ENCODE measurements at regions not wholly inside any gene's neighbourhood (a gene's known extent, or its start where the extent isn't known, plus 50 kb on each side); places are given as distances from the start of the nearest gene placed in this dataset.

- no peak for TF ChIP-seq CTCF (IDR thresholded peaks at IDR 0.05; ENCODE audit: insufficient read depth, low read length)
- no peak overlapping the region for H3K4me3 ChIP-seq (ENCODE audit: low read depth, low read length)
- DNase-seq (ENCODE audit: low read depth) = no peak
Observed at GRCh38 chr16:9185381-9185780, 93.9 kb downstream of the HAPSTR1 start.

GRCh38 chr16:9186061-9186460 is 94.6 kb downstream of the HAPSTR1 start:
- no peak for DNase-seq (ENCODE audit: low read depth)
- no peak overlapping the region for H3K4me3 ChIP-seq (ENCODE audit: low read depth, low read length)
- TF ChIP-seq CTCF (IDR thresholded peaks at IDR 0.05; ENCODE audit: insufficient read depth, low read length) = no peak

GRCh38 chr16:9188721-9189120 is 97.3 kb downstream of the HAPSTR1 start:
- no peak overlapping the region for H3K4me3 ChIP-seq (ENCODE audit: low read depth, low read length)
- no peak for DNase-seq (ENCODE audit: low read depth)
- TF ChIP-seq CTCF (IDR thresholded peaks at IDR 0.05; ENCODE audit: insufficient read depth, low read length) = no peak

- DNase-seq (ENCODE audit: low read depth) = no peak
- no peak for TF ChIP-seq CTCF (IDR thresholded peaks at IDR 0.05; ENCODE audit: insufficient read depth, low read length)
Observed at GRCh38 chr16:9191274-9191850, 99.9 kb downstream of the HAPSTR1 start.

GRCh38 chr16:9192746-9193145 is 101.3 kb downstream of the HAPSTR1 start:
- no peak overlapping the region for H3K4me3 ChIP-seq (ENCODE audit: low read depth, low read length)
- no peak for DNase-seq (ENCODE audit: low read depth)
- TF ChIP-seq CTCF (IDR thresholded peaks at IDR 0.05; ENCODE audit: insufficient read depth, low read length) = no peak

More at GRCh38 chr16:9191274-9191850, 99.9 kb downstream of the HAPSTR1 start:
- H3K4me3 ChIP-seq (ENCODE audit: low read depth, low read length) = no peak overlapping the region

- no peak for TF ChIP-seq CTCF (IDR thresholded peaks at IDR 0.05; ENCODE audit: insufficient read depth, low read length)
- no peak overlapping the region for H3K4me3 ChIP-seq (ENCODE audit: low read depth, low read length)
- no peak for DNase-seq (ENCODE audit: low read depth)
Observed at GRCh38 chr16:9195287-9195686, 103.8 kb downstream of the HAPSTR1 start.

Data from fibroblast of the aortic adventitia (primary cell).